ENCODE measurements at regions not wholly inside any gene's neighbourhood (a gene's known extent, or its start where the extent isn't known, plus 50 kb on each side); places are given as distances from the start of the nearest gene placed in this dataset.
A peak's percentile ranks its signal among the peaks of the same experiment; 100 is the strongest.

GRCh38 chr15:95442107-95442719 is 888.3 kb upstream of the NR2F2 start:
- no peaks in the 10 kb centered on the region for H3K4me1 ChIP-seq
- no peak for DNase-seq
- H3K27me3 ChIP-seq = no peaks in the 10 kb centered on the region
- 72 to 86% methylated on average over 7 of the region's 7 CpGs for WGBS, 2 donors
- no peaks in the 10 kb centered on the region for H3K9me3 ChIP-seq
- TF ChIP-seq EP300 (IDR thresholded peaks at IDR 0.05) = peak in 2 of 4 donors; percentile 37 to 41
- peak in 1 of 4 donors; percentile 37 for TF ChIP-seq POLR2AphosphoS5 (IDR thresholded peaks at IDR 0.05)
- TF ChIP-seq POLR2A (IDR thresholded peaks at IDR 0.05) = no peak
- TF ChIP-seq CTCF (IDR thresholded peaks at IDR 0.05) = no peak
- H3K36me3 ChIP-seq = no peaks in the 10 kb centered on the region
- peak overlapping the region in 1 of 4 donors; percentile 15 for H3K27ac ChIP-seq
- intact Hi-C loops (cut with DNase I) = no loop called here
- no peak overlapping the region for H3K4me3 ChIP-seq

- intact Hi-C loops (cut with DNase I) = no loop called here
- no peaks in the 10 kb centered on the region for H3K9me3 ChIP-seq
- no peak overlapping the region for H3K4me3 ChIP-seq
- 82 to 93% methylated on average over 4 of the region's 4 CpGs for WGBS, 2 donors
- DNase-seq = no peak
- TF ChIP-seq POLR2A (IDR thresholded peaks at IDR 0.05) = no peak
- no peak for TF ChIP-seq CTCF (IDR thresholded peaks at IDR 0.05)
- no peak for TF ChIP-seq EP300 (IDR thresholded peaks at IDR 0.05)
- no peak for TF ChIP-seq POLR2AphosphoS5 (IDR thresholded peaks at IDR 0.05)
- H3K36me3 ChIP-seq = no peaks in the 10 kb centered on the region
- no peak overlapping the region for H3K27ac ChIP-seq
- H3K27me3 ChIP-seq = no peaks in the 10 kb centered on the region
- H3K4me1 ChIP-seq = no peaks in the 10 kb centered on the region
These were observed 885.6 kb upstream of the NR2F2 start for GRCh38 chr15:95444860-95445259.

- H3K4me3 ChIP-seq = no peak overlapping the region
- no peaks in the 10 kb centered on the region for H3K36me3 ChIP-seq
- DNase-seq = no peak
- no peak for TF ChIP-seq EP300 (IDR thresholded peaks at IDR 0.05)
- no peak for TF ChIP-seq CTCF (IDR thresholded peaks at IDR 0.05)
- no peak for TF ChIP-seq POLR2A (IDR thresholded peaks at IDR 0.05)
- TF ChIP-seq POLR2AphosphoS5 (IDR thresholded peaks at IDR 0.05) = no peak
- no peaks in the 10 kb centered on the region for H3K27me3 ChIP-seq
- WGBS, 2 donors = 23 to 44% methylated on average over 2 of the region's 2 CpGs
- H3K9me3 ChIP-seq = no peaks in the 10 kb centered on the region
- H3K27ac ChIP-seq = no peak overlapping the region
- intact Hi-C loops (cut with DNase I) = no loop called here
- no peaks in the 10 kb centered on the region for H3K4me1 ChIP-seq
These were observed 883.6 kb upstream of the NR2F2 start for GRCh38 chr15:95446854-95447253.

GRCh38 chr15:95447486-95447885 is 883.0 kb upstream of the NR2F2 start:
- Histone ChIP-seq H3K27me3 (no peaks in the 10 kb centered on the region), H3K36me3 (no peaks in the 10 kb centered on the region), H3K4me3 (no peak overlapping the region), H3K4me1 (no peaks in the 10 kb centered on the region), H3K9me3 (no peaks in the 10 kb centered on the region), H3K27ac (no peak overlapping the region)
- WGBS, 2 donors = 84 to 94% methylated on average over 4 of the region's 4 CpGs
- intact Hi-C loops (cut with DNase I) = no loop called here
- no peak for DNase-seq
- TF ChIP-seq POLR2A (IDR thresholded peaks at IDR 0.05) = no peak
- TF ChIP-seq POLR2AphosphoS5 (IDR thresholded peaks at IDR 0.05) = peak in 2 of 4 donors; percentile 24 to 48

GRCh38 chr15:95448531-95449229 is 881.8 kb upstream of the NR2F2 start:
- TF ChIP-seq CTCF (IDR thresholded peaks at IDR 0.05) = no peak
- no peak for TF ChIP-seq POLR2A (IDR thresholded peaks at IDR 0.05)
- no peak for TF ChIP-seq EP300 (IDR thresholded peaks at IDR 0.05)
- TF ChIP-seq POLR2AphosphoS5 (IDR thresholded peaks at IDR 0.05) = no peak
- 88 to 89% methylated on average over 2 of the region's 2 CpGs for WGBS, 2 donors
- no peak overlapping the region for H3K4me3 ChIP-seq
- H3K27ac ChIP-seq = no peak overlapping the region
- intact Hi-C loops (cut with DNase I) = no loop called here
- H3K27me3 ChIP-seq = no peaks in the 10 kb centered on the region
- no peaks in the 10 kb centered on the region for H3K4me1 ChIP-seq
- no peaks in the 10 kb centered on the region for H3K9me3 ChIP-seq
- no peaks in the 10 kb centered on the region for H3K36me3 ChIP-seq
- DNase-seq = no peak
